ENCODE measurements at regions not wholly inside any gene's neighbourhood (a gene's known extent, or its start where the extent isn't known, plus 50 kb on each side); places are given as distances from the start of the nearest gene placed in this dataset.

GRCh38 chr18:57916684-57917083 lies 113.6 kb upstream of the ATP8B1 start:
- DNase-seq (ENCODE audit: low read depth in 2 of 2): no peak

DNA sequence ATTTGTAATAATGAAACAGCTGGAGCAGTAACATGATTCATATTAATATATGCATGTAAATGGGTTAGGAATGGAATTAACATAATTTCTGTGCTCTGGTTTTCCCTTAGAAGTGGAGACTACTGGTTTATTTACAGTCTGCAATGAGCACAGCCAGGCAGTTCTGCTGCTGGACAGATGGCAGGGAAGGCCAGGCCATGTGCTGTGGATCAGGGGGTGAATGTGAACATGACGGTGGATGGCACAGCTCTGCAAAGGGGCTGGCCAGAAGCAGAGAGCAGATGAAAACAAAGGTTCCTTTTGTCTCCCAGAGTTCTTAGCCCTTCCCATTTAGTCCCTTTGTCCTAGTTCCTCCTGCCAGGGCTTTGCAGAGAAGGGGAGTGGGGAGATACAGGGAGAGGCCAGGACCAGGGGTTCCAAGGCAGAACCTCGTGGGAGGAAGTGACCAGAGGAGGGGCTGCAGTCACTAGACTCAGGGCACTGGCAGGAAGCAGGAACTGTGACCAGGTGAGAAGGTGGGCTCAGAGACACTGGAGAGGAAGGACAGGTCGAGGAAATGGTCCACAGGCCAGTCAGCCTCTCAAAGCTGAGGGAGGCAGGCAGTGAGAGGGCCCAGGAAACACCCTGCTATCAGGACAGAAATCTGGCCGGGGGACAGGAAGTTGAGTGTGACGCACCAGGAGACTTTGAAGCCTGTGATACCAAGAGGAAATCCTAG lies 112.9 kb upstream of the ATP8B1 start:
- DNase-seq (ENCODE audit: low read depth in 2 of 2): no peak

GRCh38 chr18:57915248-57915647 lies 112.1 kb upstream of the ATP8B1 start:
- DNase-seq (ENCODE audit: low read depth in 2 of 2): no peak

DNA sequence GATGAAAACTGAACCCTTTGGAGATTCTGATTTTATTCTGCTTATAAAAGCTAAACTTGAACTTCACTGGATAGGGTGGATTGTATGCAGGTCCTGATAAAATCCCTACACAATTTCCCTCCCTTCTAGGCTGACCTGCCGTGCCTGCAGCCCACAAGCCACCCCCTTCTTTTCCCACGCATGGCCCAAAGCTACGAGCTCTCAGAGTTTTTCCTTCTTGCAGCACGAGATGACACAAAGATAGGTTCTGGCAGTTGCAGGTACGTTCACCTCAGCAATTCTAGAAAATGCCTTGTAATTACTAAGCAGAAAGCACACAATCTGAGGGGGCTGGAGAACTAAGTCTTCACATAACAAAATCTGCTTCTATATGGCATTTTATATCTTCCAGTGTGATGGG lies 110.6 kb upstream of the ATP8B1 start:
- no peak for DNase-seq (ENCODE audit: low read depth in 2 of 2)

GRCh38 chr18:57910817-57911216 lies 107.7 kb upstream of the ATP8B1 start:
- no peak for DNase-seq (ENCODE audit: low read depth in 2 of 2)

- no peak for DNase-seq (ENCODE audit: low read depth in 2 of 2)
Measured at GRCh38 chr18:57910134-57910533, 107.0 kb upstream of the ATP8B1 start.

- DNase-seq (ENCODE audit: low read depth in 2 of 2): no peak
Measured at GRCh38 chr18:57909620-57910019, 106.5 kb upstream of the ATP8B1 start.

DNA sequence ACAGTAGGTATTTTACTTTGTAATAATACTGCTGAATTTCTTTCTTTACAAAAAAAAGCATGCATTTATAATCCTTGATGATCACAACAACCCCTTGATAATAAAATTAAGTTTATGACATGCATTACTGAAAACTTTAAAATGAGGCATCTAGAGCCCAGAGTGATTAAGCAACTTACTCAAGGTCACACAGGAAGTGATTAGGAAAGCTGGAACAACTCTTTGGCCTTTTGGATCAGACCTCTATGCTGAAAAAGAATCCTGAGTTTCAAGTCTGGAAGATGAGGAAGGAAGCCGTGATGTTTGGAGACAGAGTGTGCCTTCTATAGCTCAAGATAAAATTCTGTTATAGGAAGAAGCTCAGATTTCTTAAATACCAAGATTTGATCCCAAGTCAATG lies 105.0 kb upstream of the ATP8B1 start:
- DNase-seq (ENCODE audit: low read depth in 2 of 2): no peak

- DNase-seq (ENCODE audit: low read depth in 2 of 2): no peak
Measured at GRCh38 chr18:57907550-57907949, 104.4 kb upstream of the ATP8B1 start.

GRCh38 chr18:57906852-57907251 lies 103.7 kb upstream of the ATP8B1 start:
- no peak for DNase-seq (ENCODE audit: low read depth in 2 of 2)

- no peak for DNase-seq (ENCODE audit: low read depth in 2 of 2)
Measured at GRCh38 chr18:57904535-57904934, 101.4 kb upstream of the ATP8B1 start.

DNA sequence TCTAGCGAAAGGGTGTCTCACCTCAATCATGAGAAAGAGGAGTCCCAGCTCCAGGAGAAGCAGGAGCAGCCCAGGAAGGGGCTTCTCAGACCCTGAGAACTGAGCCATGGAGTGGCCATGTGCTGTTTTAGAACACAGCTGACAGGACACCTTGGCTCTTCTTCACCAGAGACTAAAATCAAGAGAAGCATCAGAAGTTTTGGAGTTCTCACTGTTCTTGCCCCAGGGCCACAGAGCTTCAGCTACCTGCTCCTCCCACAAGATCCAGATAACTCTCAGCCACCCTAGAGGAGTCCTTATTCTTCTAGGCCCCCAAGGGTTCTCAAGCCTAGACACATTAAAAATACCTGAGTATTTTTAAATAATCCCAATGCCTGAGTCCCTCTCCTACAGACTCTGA lies 99.6 kb upstream of the ATP8B1 start:
- DNase-seq (ENCODE audit: low read depth in 2 of 2): no peak

- DNase-seq (ENCODE audit: low read depth in 2 of 2): no peak
Measured at GRCh38 chr18:57901825-57902589, 98.9 kb upstream of the ATP8B1 start.

DNA sequence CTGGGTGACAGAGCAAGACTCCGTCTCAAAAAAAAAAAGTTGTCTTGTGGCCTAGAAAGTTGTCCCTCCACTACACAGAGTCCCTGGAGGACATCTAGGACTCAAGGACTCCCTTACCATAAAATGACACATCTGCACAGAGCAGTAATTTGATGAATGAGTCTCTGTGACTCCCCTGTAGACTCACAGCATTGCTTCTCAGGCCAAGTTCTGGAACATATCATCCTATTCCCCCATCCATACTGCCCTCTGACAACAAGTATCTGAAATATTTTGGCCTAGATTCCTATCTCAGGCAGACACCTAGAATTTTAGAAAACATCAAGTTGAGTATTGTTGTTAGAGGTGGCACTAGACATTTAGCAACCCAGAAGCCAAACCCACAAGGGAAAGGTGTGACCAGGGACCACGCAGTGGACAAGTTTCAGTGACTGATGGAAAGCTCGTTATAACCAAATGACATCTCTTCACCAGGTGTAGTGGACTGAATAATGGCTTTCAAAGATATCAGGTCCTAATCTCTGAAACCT lies 97.9 kb upstream of the ATP8B1 start:
- DNase-seq (ENCODE audit: low read depth in 2 of 2): no peak

DNA sequence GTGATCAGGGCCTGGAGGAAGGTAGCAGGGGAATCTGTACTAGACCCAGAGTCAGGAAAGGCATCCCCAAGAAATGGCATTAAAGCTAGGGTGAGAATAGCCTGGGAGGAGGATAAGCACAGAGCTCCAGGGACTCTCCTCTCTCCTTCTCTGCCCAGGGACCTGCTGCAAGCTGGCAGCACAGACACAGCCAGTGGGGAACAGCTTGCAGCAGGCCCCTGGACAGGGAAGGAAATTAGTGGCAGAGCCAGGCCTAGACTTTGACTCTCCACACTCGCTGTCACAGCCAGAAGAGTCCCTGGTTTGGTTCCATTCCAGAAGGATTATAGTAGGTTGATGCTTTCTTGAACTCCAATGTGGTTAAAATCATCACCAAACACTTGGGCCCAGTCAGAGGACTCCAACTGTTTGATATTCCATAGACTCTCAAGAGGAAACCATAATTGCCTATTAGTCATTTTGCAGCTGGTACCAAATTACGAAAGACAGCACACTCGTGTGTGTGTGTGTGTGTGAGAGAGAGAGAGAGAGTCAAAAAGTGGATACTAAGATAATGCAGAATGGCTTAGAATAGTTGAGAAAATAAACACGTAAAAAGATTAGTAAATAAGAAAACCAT lies 95.5 kb upstream of the ATP8B1 start:
- DNase-seq (ENCODE audit: low read depth in 2 of 2): no peak

- no peak for DNase-seq (ENCODE audit: low read depth in 2 of 2)
Measured at GRCh38 chr18:57895182-57895581, 92.1 kb upstream of the ATP8B1 start.

- DNase-seq (ENCODE audit: low read depth in 2 of 2): no peak
Measured at GRCh38 chr18:57891707-57892391, 88.7 kb upstream of the ATP8B1 start.

DNA sequence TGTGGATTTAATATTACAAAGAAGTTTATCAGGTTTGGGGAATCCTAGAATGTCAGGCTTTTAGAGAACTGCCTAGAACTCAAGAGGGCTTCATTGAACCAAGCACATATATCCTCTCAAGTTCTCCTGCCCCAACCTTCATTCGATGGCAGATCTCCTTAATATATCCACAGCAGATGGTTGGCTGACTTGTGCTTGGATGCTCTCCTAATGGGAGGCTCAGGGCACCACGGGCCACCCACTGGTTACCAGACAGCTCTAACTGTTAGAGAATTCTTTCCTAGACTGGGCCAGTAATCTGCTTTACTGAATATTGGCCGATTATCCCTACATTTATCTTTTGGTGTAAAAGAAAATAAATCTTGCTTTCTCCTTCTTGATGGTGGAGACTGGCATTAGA lies 87.2 kb upstream of the ATP8B1 start:
- DNase-seq (ENCODE audit: low read depth in 2 of 2): no peak

- DNase-seq (ENCODE audit: low read depth in 2 of 2): no peak
Measured at GRCh38 chr18:57889841-57890240, 86.7 kb upstream of the ATP8B1 start.

GRCh38 chr18:57887543-57888383 lies 84.6 kb upstream of the ATP8B1 start:
- no peak for DNase-seq (ENCODE audit: low read depth in 2 of 2)

DNA sequence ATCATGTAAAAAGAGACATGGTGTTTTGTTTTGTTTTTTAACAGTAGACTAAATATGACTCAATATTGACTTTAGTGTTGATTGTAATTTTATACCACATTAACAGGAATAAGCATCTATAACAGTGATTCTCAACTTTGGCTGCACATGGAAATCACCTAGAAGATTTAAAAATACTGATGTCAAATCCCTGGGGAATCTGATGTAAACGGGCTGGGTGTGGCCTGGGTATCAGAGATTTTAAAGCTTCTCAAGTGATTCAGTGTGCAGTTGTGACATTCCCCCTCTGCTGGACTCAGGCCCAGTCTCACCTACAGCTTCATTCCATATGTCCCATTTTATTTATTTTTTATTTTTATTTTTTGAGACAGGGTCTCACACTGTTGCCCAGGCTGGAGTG lies 82.8 kb upstream of the ATP8B1 start:
- DNase-seq (ENCODE audit: low read depth in 2 of 2): no peak

Measured in stimulated activated CD4-positive, alpha-beta T cell treated with anti-CD3 and anti-CD28 coated beads, Interleukin-1b, Interleukin-23, amount 100 ng/mL, for 4 hours (primary cell).